Panc1 (cell line): ENCODE measurements at regions not wholly inside any gene's neighbourhood (a gene's known extent, or its start where the extent isn't known, plus 50 kb on each side); places are given as distances from the start of the nearest gene placed in this dataset.

Source experiments
- ATAC-seq: fragments of 200-7000 bp; cut with Tn5 transposase; 2 replicates; pipeline ENCODE4 v1.9.1; 2020; ENCODE audit warnings: mild to moderate bottlenecking, moderate library complexity
- BruUV-seq: library from RNA; stranded (reverse); fragments of 400-500 nt; replicated peaks from 2 replicates; lab custom pipeline; 2021; lab: Mats Ljungman, UMichigan
- CTCF ChIA-PET: fragments of 300-600 bp; sonication (Branson Sonifier 250); formaldehyde crosslinking; loops from one replicate; lab custom pipeline; 2022; ENCODE audit warnings: antibody characterized with exemption; lab: Charles Lee
- POLR2A ChIA-PET: fragments of 300-600 bp; sonication (Branson Sonifier 250); formaldehyde crosslinking; loops from one replicate; lab custom pipeline; 2022; ENCODE audit warnings: antibody characterized with exemption; lab: Charles Lee
- DNase-seq: peaks from one replicate; pipeline ENCODE4 v3.0.0-alpha.2; 2010; ENCODE audit warnings: low read depth, low spot score
- H3K27ac ChIP-seq: 2 replicates; pipeline ENCODE4 v1.5.1; 2011; ENCODE audit warnings: mild to moderate bottlenecking, low read length, inconsistent platforms
- H3K27me3 ChIP-seq: fragments of 200-500 bp; sonication (Bioruptor generic); 2 replicates; pipeline ENCODE4 v1.6.0; 2014; ENCODE audit warnings: low read length, inconsistent platforms; ENCODE audit not compliant: control insufficient read depth, insufficient read depth
- H3K36me3 ChIP-seq: fragments of 200-500 bp; sonication (Bioruptor generic); 2 replicates; pipeline ENCODE4 v1.5.1; 2014; ENCODE audit warnings: inconsistent platforms, mild to moderate bottlenecking, low read length, moderate library complexity; ENCODE audit not compliant: control insufficient read depth, insufficient read depth
- H3K4me1 ChIP-seq: 2 replicates; pipeline ENCODE4 v1.5.1; 2011; ENCODE audit warnings: inconsistent platforms, mild to moderate bottlenecking, low read length, moderate library complexity; ENCODE audit not compliant: control insufficient read depth, insufficient read depth
- H3K4me3 ChIP-seq, 2 experiments: 2 replicates each; pipeline ENCODE4 v1.5.1; 2011 to 2012; ENCODE audit warnings: low read depth in 2 of 2, low read length in 2 of 2, mild to moderate bottlenecking in 2 of 2, inconsistent platforms in 1 of 2, moderate library complexity in 1 of 2
- H3K9me3 ChIP-seq: fragments of 200-500 bp; sonication (Bioruptor generic); 2 replicates; pipeline ENCODE4 v1.5.1; 2014; ENCODE audit warnings: low read depth, mild to moderate bottlenecking, inconsistent platforms, low read length, moderate library complexity; ENCODE audit not compliant: control insufficient read depth, insufficient read depth
- POLR2AphosphoS5 ChIP-seq: IDR thresholded peaks from 2 replicates; pipeline ENCODE4 v1.6.1; 2012; ENCODE audit warnings: mild to moderate bottlenecking, low read depth, low read length, moderate library complexity
- SIN3A ChIP-seq: IDR thresholded peaks from 2 replicates; pipeline ENCODE4 v1.6.1; 2012; ENCODE audit warnings: low read depth, mild to moderate bottlenecking, low read length, moderate library complexity, borderline replicate concordance; ENCODE audit not compliant: insufficient read depth
- TCF7L2 ChIP-seq: IDR thresholded peaks from 2 replicates; pipeline ENCODE4 v1.6.1; 2011; ENCODE audit warnings: mild to moderate bottlenecking, low read depth, low read length, inconsistent platforms
- in situ Hi-C: cut with HindIII; loops from 2 replicates; pipeline ENCODE4 v1.10.0; 2016; ENCODE audit warnings: low sequenced_read_pairs, low pct_unique_long_range_greater_than_20kb
- intact Hi-C: fragments of 100-400 bp; cut with micrococcal nuclease; formaldehyde crosslinking; loops from one replicate; pipeline ENCODE4 v1.10.0; 2022; ENCODE audit not compliant: unreplicated experiment
- TF ChIP-seq, protein P1 (sequence below), 2 experiments: IDR thresholded peaks; 2 replicates each; pipeline ENCODE4 v1.6.1; 2011 to 2012; ENCODE audit warnings: low read depth in 2 of 2, control low read depth in 1 of 2, low read length in 1 of 2, mild to moderate bottlenecking in 1 of 2, moderate library complexity in 1 of 2; ENCODE audit not compliant: insufficient read depth in 1 of 2
- TF ChIP-seq, protein P2 (sequence below): fragments of 450-650 bp; IDR thresholded peaks from 2 replicates; pipeline ENCODE4 v1.5.1; 2017; ENCODE audit warnings: mild to moderate bottlenecking

DNA sequence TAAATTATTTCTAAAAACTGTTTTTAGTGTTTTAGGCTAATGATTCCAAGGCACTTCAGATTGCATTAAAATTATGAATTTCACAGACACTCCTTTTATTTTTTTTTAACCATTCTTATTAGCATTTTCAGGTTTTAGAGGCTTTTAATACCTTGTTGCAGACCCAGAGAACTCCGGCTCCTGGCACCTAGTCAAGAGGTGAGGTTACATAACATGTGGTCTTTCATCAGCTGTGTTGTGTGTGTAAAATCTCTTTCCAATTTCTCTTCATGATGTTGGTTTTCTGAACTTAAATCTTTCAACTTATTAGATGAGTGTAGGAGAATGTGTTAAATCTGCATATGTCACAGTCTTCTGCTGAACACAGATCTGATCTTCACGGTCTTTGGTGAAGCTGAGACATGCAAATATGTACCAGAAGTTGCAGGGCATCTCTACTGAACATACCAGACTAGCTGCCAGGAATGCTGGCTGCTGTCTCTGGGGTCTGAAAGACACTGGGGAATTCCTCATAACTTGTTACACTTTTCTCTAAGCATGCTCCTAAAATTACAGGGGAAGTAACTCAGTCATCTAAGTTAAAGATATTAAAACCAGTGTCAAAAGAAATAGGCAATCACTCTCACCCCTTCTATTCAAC, 1165.3 kb downstream of the EFNB2 start:
- no peak overlapping the region for H3K27ac ChIP-seq
- H3K4me3 ChIP-seq: no peak overlapping the region
- in situ Hi-C loops: no loop called here
- no peaks in the 10 kb centered on the region for H3K9me3 ChIP-seq
- intact Hi-C loops: no loop called here
- no TSS peak for BruUV-seq
- no peak for DNase-seq
- no peaks in the 10 kb centered on the region for H3K36me3 ChIP-seq
- ChIA-PET CTCF (no interaction called here), POLR2A (no interaction called here)
- H3K27me3 ChIP-seq: no peaks in the 10 kb centered on the region
- no peaks in the 10 kb centered on the region for H3K4me1 ChIP-seq
- no peak for TF ChIP-seq POLR2AphosphoS5
- TF ChIP-seq SIN3A: no peak
- TF ChIP-seq, protein P1, sequence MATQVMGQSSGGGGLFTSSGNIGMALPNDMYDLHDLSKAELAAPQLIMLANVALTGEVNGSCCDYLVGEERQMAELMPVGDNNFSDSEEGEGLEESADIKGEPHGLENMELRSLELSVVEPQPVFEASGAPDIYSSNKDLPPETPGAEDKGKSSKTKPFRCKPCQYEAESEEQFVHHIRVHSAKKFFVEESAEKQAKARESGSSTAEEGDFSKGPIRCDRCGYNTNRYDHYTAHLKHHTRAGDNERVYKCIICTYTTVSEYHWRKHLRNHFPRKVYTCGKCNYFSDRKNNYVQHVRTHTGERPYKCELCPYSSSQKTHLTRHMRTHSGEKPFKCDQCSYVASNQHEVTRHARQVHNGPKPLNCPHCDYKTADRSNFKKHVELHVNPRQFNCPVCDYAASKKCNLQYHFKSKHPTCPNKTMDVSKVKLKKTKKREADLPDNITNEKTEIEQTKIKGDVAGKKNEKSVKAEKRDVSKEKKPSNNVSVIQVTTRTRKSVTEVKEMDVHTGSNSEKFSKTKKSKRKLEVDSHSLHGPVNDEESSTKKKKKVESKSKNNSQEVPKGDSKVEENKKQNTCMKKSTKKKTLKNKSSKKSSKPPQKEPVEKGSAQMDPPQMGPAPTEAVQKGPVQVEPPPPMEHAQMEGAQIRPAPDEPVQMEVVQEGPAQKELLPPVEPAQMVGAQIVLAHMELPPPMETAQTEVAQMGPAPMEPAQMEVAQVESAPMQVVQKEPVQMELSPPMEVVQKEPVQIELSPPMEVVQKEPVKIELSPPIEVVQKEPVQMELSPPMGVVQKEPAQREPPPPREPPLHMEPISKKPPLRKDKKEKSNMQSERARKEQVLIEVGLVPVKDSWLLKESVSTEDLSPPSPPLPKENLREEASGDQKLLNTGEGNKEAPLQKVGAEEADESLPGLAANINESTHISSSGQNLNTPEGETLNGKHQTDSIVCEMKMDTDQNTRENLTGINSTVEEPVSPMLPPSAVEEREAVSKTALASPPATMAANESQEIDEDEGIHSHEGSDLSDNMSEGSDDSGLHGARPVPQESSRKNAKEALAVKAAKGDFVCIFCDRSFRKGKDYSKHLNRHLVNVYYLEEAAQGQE (IDR thresholded peaks at IDR 0.05; ENCODE audit: insufficient read depth in 1 of 2, low read depth in 2 of 2, low read length in 1 of 2): no peak
- TF ChIP-seq, protein P2, sequence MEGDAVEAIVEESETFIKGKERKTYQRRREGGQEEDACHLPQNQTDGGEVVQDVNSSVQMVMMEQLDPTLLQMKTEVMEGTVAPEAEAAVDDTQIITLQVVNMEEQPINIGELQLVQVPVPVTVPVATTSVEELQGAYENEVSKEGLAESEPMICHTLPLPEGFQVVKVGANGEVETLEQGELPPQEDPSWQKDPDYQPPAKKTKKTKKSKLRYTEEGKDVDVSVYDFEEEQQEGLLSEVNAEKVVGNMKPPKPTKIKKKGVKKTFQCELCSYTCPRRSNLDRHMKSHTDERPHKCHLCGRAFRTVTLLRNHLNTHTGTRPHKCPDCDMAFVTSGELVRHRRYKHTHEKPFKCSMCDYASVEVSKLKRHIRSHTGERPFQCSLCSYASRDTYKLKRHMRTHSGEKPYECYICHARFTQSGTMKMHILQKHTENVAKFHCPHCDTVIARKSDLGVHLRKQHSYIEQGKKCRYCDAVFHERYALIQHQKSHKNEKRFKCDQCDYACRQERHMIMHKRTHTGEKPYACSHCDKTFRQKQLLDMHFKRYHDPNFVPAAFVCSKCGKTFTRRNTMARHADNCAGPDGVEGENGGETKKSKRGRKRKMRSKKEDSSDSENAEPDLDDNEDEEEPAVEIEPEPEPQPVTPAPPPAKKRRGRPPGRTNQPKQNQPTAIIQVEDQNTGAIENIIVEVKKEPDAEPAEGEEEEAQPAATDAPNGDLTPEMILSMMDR: no peak
- TF ChIP-seq TCF7L2: no peak
- ATAC-seq: no peak

DNA sequence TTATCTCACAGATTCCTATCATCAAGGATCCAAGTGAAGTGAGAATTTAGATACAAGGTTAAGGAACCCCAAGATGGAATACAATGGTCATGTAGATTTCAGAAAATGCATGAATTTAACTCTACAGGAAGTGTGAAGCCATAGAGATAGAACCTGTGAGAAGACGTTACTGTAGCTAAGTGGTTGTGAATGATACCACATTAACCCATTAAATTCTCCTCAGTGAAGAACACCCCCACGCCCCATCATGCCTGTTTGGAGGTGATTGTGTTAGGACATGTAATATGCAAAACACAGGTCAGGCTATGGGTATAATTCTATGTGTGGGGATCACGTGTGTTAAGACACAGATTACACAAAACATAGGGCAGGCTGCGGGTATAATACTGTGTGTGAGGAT, 1166.7 kb downstream of the EFNB2 start:
- intact Hi-C loops (no loop called here), in situ Hi-C loops (no loop called here)
- Histone ChIP-seq H3K27me3 (no peaks in the 10 kb centered on the region), H3K4me3 (no peak overlapping the region), H3K4me1 (no peaks in the 10 kb centered on the region), H3K27ac (no peak overlapping the region), H3K9me3 (no peaks in the 10 kb centered on the region), H3K36me3 (no peaks in the 10 kb centered on the region)
- ATAC-seq (no peak), DNase-seq (no peak)
- ChIA-PET POLR2A (no interaction called here), CTCF (no interaction called here)
- no TSS peak for BruUV-seq
- no peak for TF ChIP-seq POLR2AphosphoS5
- TF ChIP-seq, protein P2: no peak
- TF ChIP-seq TCF7L2: no peak
- no peak for TF ChIP-seq SIN3A
- TF ChIP-seq, protein P1 (IDR thresholded peaks at IDR 0.05; ENCODE audit: insufficient read depth in 1 of 2, low read depth in 2 of 2, low read length in 1 of 2): no peak
